Caco-2 (cell line): ENCODE measurements at regions not wholly inside any gene's neighbourhood (a gene's known extent, or its start where the extent isn't known, plus 50 kb on each side); places are given as distances from the start of the nearest gene placed in this dataset.

ENCODE experiments used
- BruUV-seq: library from RNA; stranded (reverse); fragments of 400-500 nt; replicated peaks from 2 replicates; lab custom pipeline; 2021; lab: Mats Ljungman, UMichigan
- CTCF ChIA-PET: fragments of 300-600 bp; sonication (Branson Sonifier 250); formaldehyde crosslinking; loops from one replicate; lab custom pipeline; 2022; ENCODE audit warnings: antibody characterized with exemption; lab: Charles Lee
- POLR2A ChIA-PET: fragments of 300-600 bp; sonication (Branson Sonifier 250); formaldehyde crosslinking; loops from one replicate; lab custom pipeline; 2022; ENCODE audit warnings: antibody characterized with exemption; lab: Charles Lee
- DNase-seq, 2 experiments: peaks; one replicate each; pipeline versions ENCODE4 v3.0.0 to v3.0.0-alpha.2; 2020 to 2022
- H3K27me3 ChIP-seq: replicated peaks from 2 replicates; pipeline ENCODE4 v1.6.0; 2011; ENCODE audit warnings: low read length; ENCODE audit not compliant: control insufficient read depth, insufficient read depth
- H3K36me3 ChIP-seq: 2 replicates; pipeline ENCODE4 v1.5.1; 2011; ENCODE audit warnings: low read length; ENCODE audit not compliant: control insufficient read depth, insufficient read depth
- H3K4me1 ChIP-seq: fragments of 250-450 bp; sonication (Bioruptor Pico); 2 replicates; pipeline ENCODE4 v1.5.1; 2020; ENCODE audit warnings: mild to moderate bottlenecking
- H3K4me3 ChIP-seq: 2 replicates; pipeline ENCODE4 v1.5.1; 2011; ENCODE audit warnings: low read depth, mild to moderate bottlenecking, control low read depth, low read length
- H3K9me3 ChIP-seq: fragments of 250-450 bp; sonication (Bioruptor Pico); 2 replicates; pipeline ENCODE4 v1.5.1; 2020; ENCODE audit warnings: mild to moderate bottlenecking, moderate library complexity
- H3K27ac Mint-ChIP-seq: one replicate; pipeline ENCODE4 v1.8.0; 2022; ENCODE audit warnings: mixed read lengths; ENCODE audit not compliant: unreplicated experiment
- H3K27me3 Mint-ChIP-seq: one replicate; pipeline ENCODE4 v1.8.0; 2022; ENCODE audit warnings: mixed read lengths; ENCODE audit not compliant: insufficient read depth, unreplicated experiment
- H3K36me3 Mint-ChIP-seq: one replicate; pipeline ENCODE4 v1.8.0; 2022; ENCODE audit warnings: mild to moderate bottlenecking, mixed read lengths; ENCODE audit not compliant: insufficient read depth, unreplicated experiment
- H3K4me1 Mint-ChIP-seq: one replicate; pipeline ENCODE4 v1.8.0; 2022; ENCODE audit warnings: low read depth, mixed read lengths; ENCODE audit not compliant: unreplicated experiment
- H3K4me3 Mint-ChIP-seq: one replicate; pipeline ENCODE4 v1.8.0; 2022; ENCODE audit warnings: mild to moderate bottlenecking, moderate library complexity, mixed read lengths; ENCODE audit not compliant: unreplicated experiment
- H3K9me3 Mint-ChIP-seq: one replicate; pipeline ENCODE4 v1.8.0; 2022; ENCODE audit warnings: mixed read lengths; ENCODE audit not compliant: unreplicated experiment
- intact Hi-C: fragments of 100-400 bp; cut with micrococcal nuclease; formaldehyde crosslinking; loops from one replicate; pipeline ENCODE4 v1.10.0; 2022; ENCODE audit not compliant: unreplicated experiment
- TF ChIP-seq, protein P1 (sequence below), 2 experiments: fragments of 200-600 bp in 1 of 2; IDR thresholded peaks; 1 replicate in 1 of 2; 2 replicates in 1 of 2; pipeline versions ENCODE4 v1.5.1 to v1.8.0; 2011 to 2022; ENCODE audit warnings: antibody characterized with exemption in 1 of 2, control low read depth in 1 of 2, inconsistent platforms in 1 of 2, low read depth in 1 of 2, low read length in 1 of 2, mild to moderate bottlenecking in 1 of 2, moderate library complexity in 1 of 2; ENCODE audit not compliant: insufficient read depth in 1 of 2, severe bottlenecking in 1 of 2, unreplicated experiment in 1 of 2

GRCh38 chr12:81005606-81006005 is 67.9 kb upstream of the LIN7A start:
- DNase-seq, result no peak
- no peaks in the 10 kb centered on the region for H3K36me3 ChIP-seq
- Mint-ChIP-seq H3K27ac (no peak overlapping the region), H3K36me3 (no peaks in the 10 kb centered on the region), H3K4me3 (no peak overlapping the region), H3K9me3 (no peaks in the 10 kb centered on the region), H3K4me1 (no peaks in the 10 kb centered on the region), H3K27me3 (no peaks in the 10 kb centered on the region)
- H3K4me3 ChIP-seq, result no peak overlapping the region
- H3K27me3 ChIP-seq, result no peaks in the 10 kb centered on the region
- no TSS peak for BruUV-seq
- intact Hi-C loops, result no loop called here
- TF ChIP-seq, protein P1, sequence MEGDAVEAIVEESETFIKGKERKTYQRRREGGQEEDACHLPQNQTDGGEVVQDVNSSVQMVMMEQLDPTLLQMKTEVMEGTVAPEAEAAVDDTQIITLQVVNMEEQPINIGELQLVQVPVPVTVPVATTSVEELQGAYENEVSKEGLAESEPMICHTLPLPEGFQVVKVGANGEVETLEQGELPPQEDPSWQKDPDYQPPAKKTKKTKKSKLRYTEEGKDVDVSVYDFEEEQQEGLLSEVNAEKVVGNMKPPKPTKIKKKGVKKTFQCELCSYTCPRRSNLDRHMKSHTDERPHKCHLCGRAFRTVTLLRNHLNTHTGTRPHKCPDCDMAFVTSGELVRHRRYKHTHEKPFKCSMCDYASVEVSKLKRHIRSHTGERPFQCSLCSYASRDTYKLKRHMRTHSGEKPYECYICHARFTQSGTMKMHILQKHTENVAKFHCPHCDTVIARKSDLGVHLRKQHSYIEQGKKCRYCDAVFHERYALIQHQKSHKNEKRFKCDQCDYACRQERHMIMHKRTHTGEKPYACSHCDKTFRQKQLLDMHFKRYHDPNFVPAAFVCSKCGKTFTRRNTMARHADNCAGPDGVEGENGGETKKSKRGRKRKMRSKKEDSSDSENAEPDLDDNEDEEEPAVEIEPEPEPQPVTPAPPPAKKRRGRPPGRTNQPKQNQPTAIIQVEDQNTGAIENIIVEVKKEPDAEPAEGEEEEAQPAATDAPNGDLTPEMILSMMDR (IDR thresholded peaks at IDR 0.05; ENCODE audit: insufficient read depth in 1 of 2, low read depth in 1 of 2, low read length in 1 of 2, severe bottlenecking in 1 of 2, unreplicated experiment in 1 of 2), result no peak
- CTCF ChIA-PET, result no interaction called here
- no peaks in the 10 kb centered on the region for H3K9me3 ChIP-seq
- POLR2A ChIA-PET, result no interaction called here
- H3K4me1 ChIP-seq, result no peaks in the 10 kb centered on the region

DNA sequence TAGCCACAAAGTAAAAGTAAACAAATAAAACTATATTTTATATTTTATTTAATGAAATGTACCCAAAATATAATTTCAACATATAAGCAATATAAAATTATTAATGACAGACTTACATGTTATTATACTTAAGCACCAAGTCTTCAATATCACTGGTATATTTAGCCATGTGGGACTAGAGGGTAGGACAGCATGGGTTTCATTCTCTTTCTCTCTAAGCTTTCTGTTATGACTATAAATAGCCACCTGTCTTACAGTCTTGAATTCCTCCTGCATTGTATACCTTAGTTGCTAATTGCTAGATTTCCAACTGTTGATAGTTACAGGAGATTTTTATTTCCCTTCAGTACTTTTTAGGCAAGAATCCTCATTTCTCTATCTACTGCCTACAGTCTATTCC is 63.1 kb upstream of the LIN7A start:
- BruUV-seq, result no TSS peak
- H3K4me3 Mint-ChIP-seq, result no peak overlapping the region
- H3K4me1 Mint-ChIP-seq, result no peaks in the 10 kb centered on the region
- POLR2A ChIA-PET, result no interaction called here
- TF ChIP-seq, protein P1 (IDR thresholded peaks at IDR 0.05; ENCODE audit: insufficient read depth in 1 of 2, low read depth in 1 of 2, low read length in 1 of 2, severe bottlenecking in 1 of 2, unreplicated experiment in 1 of 2), result no peak
- H3K4me3 ChIP-seq, result no peak overlapping the region
- no peaks in the 10 kb centered on the region for H3K9me3 Mint-ChIP-seq
- no peaks in the 10 kb centered on the region for H3K36me3 Mint-ChIP-seq
- H3K27me3 Mint-ChIP-seq, result no peaks in the 10 kb centered on the region
- no peaks in the 10 kb centered on the region for H3K9me3 ChIP-seq
- DNase-seq, result no peak
- CTCF ChIA-PET, result no interaction called here
- H3K27me3 ChIP-seq, result no peaks in the 10 kb centered on the region
- H3K4me1 ChIP-seq, result no peaks in the 10 kb centered on the region
- no peaks in the 10 kb centered on the region for H3K36me3 ChIP-seq
- intact Hi-C loops, result no loop called here
- H3K27ac Mint-ChIP-seq, result no peak overlapping the region

DNA sequence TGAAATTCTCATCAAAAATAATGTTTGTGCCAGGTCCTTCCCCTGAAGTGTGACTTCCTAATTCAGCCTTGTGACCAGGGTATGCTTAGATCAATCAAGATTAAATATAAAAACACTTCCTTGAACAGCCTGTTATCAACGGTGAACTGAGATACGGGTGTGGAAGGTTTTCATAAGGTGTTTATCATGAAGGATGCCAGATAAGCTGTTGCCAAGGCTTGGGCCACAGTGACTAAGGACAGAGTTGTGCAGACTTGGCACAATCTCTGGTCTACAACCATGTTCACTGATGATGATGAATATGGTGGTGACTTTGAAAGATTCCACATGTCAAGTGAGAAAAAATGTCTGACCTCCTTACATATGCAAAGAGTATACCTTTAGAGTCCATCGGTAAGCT is 51.3 kb upstream of the LIN7A start:
- DNase-seq, result no peak
- no peaks in the 10 kb centered on the region for H3K4me1 ChIP-seq
- H3K27me3 ChIP-seq, result no peaks in the 10 kb centered on the region
- H3K36me3 Mint-ChIP-seq, result no peaks in the 10 kb centered on the region
- H3K9me3 Mint-ChIP-seq, result peaks cover under 1% of the 10 kb centered on the region
- no peaks in the 10 kb centered on the region for H3K36me3 ChIP-seq
- no peak overlapping the region for H3K4me3 ChIP-seq
- CTCF ChIA-PET, result no interaction called here
- peaks cover 3% of the 10 kb centered on the region for H3K27me3 Mint-ChIP-seq
- TF ChIP-seq, protein P1 (IDR thresholded peaks at IDR 0.05; ENCODE audit: insufficient read depth in 1 of 2, low read depth in 1 of 2, low read length in 1 of 2, severe bottlenecking in 1 of 2, unreplicated experiment in 1 of 2), result no peak
- no peak overlapping the region for H3K27ac Mint-ChIP-seq
- no TSS peak for BruUV-seq
- POLR2A ChIA-PET, result no interaction called here
- intact Hi-C loops, result loop anchor here (5.0 kb wide), 1 partner anchor 138 kb away; no protein-coding TSS in a partner anchor
- no peaks in the 10 kb centered on the region for H3K4me1 Mint-ChIP-seq
- no peaks in the 10 kb centered on the region for H3K9me3 ChIP-seq
- no peak overlapping the region for H3K4me3 Mint-ChIP-seq
